HEK293 (cell line): ENCODE measurements at regions not wholly inside any gene's neighbourhood (a gene's known extent, or its start where the extent isn't known, plus 50 kb on each side); places are given as distances from the start of the nearest gene placed in this dataset.

Source experiments
- CTCF ChIP-seq: fragments of 450-650 bp; formaldehyde crosslinking; IDR thresholded peaks from 2 replicates; pipeline ENCODE4 v1.5.1; 2016; ENCODE audit warnings: missing biosample characterization, missing genetic modification characterization
- ZBTB11 ChIP-seq: fragments of 450-650 bp; formaldehyde crosslinking; conservative IDR thresholded peaks from 2 replicates; pipeline ENCODE4 v1.5.1; 2016; ENCODE audit warnings: low read depth, missing biosample characterization, missing genetic modification characterization
- ZNF16 ChIP-seq: fragments of 450-650 bp; formaldehyde crosslinking; IDR thresholded peaks from 2 replicates; pipeline ENCODE4 v1.5.1; 2016; ENCODE audit warnings: low read depth, missing biosample characterization, missing genetic modification characterization
- ZNF324 ChIP-seq: fragments of 450-650 bp; formaldehyde crosslinking; IDR thresholded peaks from 2 replicates; pipeline ENCODE4 v1.5.1; 2016; ENCODE audit warnings: missing biosample characterization, missing genetic modification characterization
- ZNF521 ChIP-seq: fragments of 450-650 bp; formaldehyde crosslinking; IDR thresholded peaks from 2 replicates; pipeline ENCODE4 v1.5.1; 2017; ENCODE audit warnings: missing biosample characterization, mild to moderate bottlenecking, missing genetic modification characterization

DNA sequence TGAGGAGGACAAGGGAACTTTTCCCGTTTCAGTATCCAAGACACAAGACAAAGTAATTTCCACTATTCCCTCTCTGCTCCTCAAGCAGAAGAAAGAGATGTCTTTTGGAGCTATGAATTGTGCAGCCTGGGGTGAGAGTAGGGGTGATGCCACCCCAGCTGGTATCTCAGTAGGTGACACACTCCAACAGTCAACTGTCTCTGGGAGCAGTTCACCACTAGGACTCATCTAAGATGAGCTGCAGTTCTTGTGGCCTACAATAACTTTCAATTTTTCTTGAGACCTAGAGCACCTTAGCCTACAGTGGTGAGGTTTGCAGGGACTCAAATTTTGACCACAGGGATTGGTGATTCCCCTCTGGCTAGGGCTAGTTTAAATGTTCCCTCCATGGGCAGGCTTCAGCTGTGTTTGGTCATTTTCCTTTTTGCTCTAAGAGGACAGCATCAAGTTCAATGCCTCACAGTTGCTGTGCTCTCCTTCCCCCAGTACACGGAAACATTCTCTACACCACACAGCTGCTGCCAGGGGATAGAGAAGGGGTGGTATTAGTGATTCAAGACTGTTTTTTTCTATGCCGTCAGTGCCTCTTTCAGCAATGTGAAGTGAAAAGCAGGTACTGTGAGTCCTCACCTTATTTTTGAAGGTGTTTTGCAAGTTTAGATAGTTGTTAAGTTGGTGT is 278.6 kb upstream of the RORB start:
- TF ChIP-seq ZNF324 (no peak), ZNF16 (tag by site-specific recombination) (no peak), ZNF521 (no peak), CTCF (tag by site-specific recombination) (no peak), ZBTB11 (tag by site-specific recombination) (no peak)
